GM19025 (cell line): ENCODE measurements at regions not wholly inside any gene's neighbourhood (a gene's known extent, or its start where the extent isn't known, plus 50 kb on each side); places are given as distances from the start of the nearest gene placed in this dataset.
"Not testable (repeated sequence)": the region's sequence is repeated elsewhere in the genome, so short reads cannot be mapped to it uniquely, and the experiment has no call there.

Experiments used
- ATAC-seq: cut with Tn5 transposase; IDR thresholded peaks from one replicate; pipeline ENCODE4 v1.9.1; 2021; ENCODE audit warnings: mild to moderate bottlenecking, low read depth, moderate library complexity; ENCODE audit not compliant: unreplicated experiment

DNA sequence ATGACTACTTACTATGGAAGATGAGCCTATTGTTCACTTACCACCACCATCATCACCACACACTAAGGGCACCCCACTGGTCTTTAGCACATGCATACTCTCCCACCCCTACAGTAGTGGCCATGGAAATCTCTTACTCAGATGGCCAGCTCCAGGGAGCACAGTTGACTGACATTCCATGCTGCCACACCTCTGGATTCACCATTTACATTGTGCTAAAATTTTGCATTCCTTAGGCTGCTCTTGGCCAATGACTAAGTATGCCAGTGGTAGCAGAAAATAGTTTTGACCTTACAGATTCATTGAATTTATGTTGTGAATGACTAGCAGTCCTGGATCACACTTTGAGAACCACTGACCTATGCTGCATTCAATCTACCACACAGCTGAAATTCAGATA is 306.9 kb downstream of the TSPY2 start:
- not testable (repeated sequence) for ATAC-seq

- not testable (repeated sequence) for ATAC-seq
These were observed 321.0 kb downstream of the TSPY2 start for GRCh38 chrY:6567030-6567429.
